A549 (cell line): ENCODE measurements at regions not wholly inside any gene's neighbourhood (a gene's known extent, or its start where the extent isn't known, plus 50 kb on each side); places are given as distances from the start of the nearest gene placed in this dataset.

ENCODE experiments used
- BHLHE40 ChIP-seq: IDR thresholded peaks from 2 replicates; pipeline ENCODE4 v1.6.1; 2012; ENCODE audit warnings: low read depth, low read length, inconsistent platforms
- CBX2 ChIP-seq: fragments of 200-600 bp; sonication (generic); IDR thresholded peaks from 2 replicates; pipeline ENCODE4 v1.6.1; 2016; ENCODE audit warnings: low read depth, mild to moderate bottlenecking, borderline replicate concordance
- CEBPB ChIP-seq, 2 experiments: fragments of >200 bp in 1 of 2; sonication (Bioruptor Twin) in 1 of 2; formaldehyde crosslinking in 1 of 2; IDR thresholded peaks; 2 replicates each; pipeline ENCODE4 v1.6.1; 2012 to 2016
- CHD2 ChIP-seq: fragments of 150-350 bp; IDR thresholded peaks from 2 replicates; pipeline ENCODE4 v1.6.1; 2014; ENCODE audit warnings: low read length; ENCODE audit not compliant: partially characterized antibody
- CTCF ChIP-seq: fragments of >200 bp; sonication (Bioruptor Twin); formaldehyde crosslinking; IDR thresholded peaks from 3 replicates; pipeline ENCODE4 v1.5.1; 2016
- FOSL2 ChIP-seq, 2 experiments: fragments of 450-650 bp in 1 of 2; fragments of >200 bp in 1 of 2; sonication (Bioruptor Twin) in 1 of 2; formaldehyde crosslinking; IDR thresholded peaks; 2 replicates each; pipeline versions ENCODE4 v1.5.0 to v1.6.1; 2016 to 2020; ENCODE audit warnings: mild to moderate bottlenecking in 1 of 2, moderate library complexity in 1 of 2
- GATA3 ChIP-seq: IDR thresholded peaks from 2 replicates; pipeline ENCODE4 v1.6.1; 2012; ENCODE audit warnings: borderline replicate concordance
- JUN ChIP-seq, 2 experiments: fragments of >200 bp; sonication (Bioruptor Twin); formaldehyde crosslinking; IDR thresholded peaks; 2 replicates in 1 of 2; 3 replicates in 1 of 2; pipeline ENCODE4 v1.6.1; 2016 to 2017
- MAX ChIP-seq: IDR thresholded peaks from 2 replicates; pipeline ENCODE4 v1.6.1; 2012
- MAZ ChIP-seq: fragments of 150-350 bp; IDR thresholded peaks from 2 replicates; pipeline ENCODE4 v1.6.1; 2014; ENCODE audit warnings: antibody characterized with exemption, low read depth, low read length, borderline replicate concordance
- NPAS2 ChIP-seq: fragments of 250-450 bp; sonication (Bioruptor Pico); IDR thresholded peaks from 2 replicates; pipeline ENCODE4 v1.8.0; 2022; ENCODE audit warnings: mild to moderate bottlenecking, moderate library complexity, borderline replicate concordance
- POLR2A ChIP-seq: IDR thresholded peaks from 2 replicates; pipeline ENCODE4 v1.6.1; 2012; ENCODE audit warnings: mild to moderate bottlenecking, low read length
- POLR2AphosphoS2 ChIP-seq: conservative IDR thresholded peaks from 2 replicates; pipeline ENCODE4 v1.6.1; 2012; ENCODE audit warnings: low read length, improper control_type of control experiment, inconsistent platforms
- RAD21 ChIP-seq, 2 experiments: fragments of >200 bp in 1 of 2; sonication (Bioruptor Twin) in 1 of 2; formaldehyde crosslinking in 1 of 2; IDR thresholded peaks in 1 of 2; conservative IDR thresholded peaks in 1 of 2; 2 replicates in 1 of 2; 3 replicates in 1 of 2; pipeline ENCODE4 v1.6.1; 2012 to 2018; ENCODE audit warnings: inconsistent platforms in 1 of 2

- TF ChIP-seq POLR2A (no peak), CTCF (no peak), GATA3 (no peak), MAZ (no peak), FOSL2 (IDR thresholded peaks at IDR 0.05) (no peak), FOSL2 (CRISPR knock-in tag; IDR thresholded peaks at IDR 0.05) (no peak), CEBPB (IDR thresholded peaks at IDR 0.05) (no peak), POLR2AphosphoS2 (no peak), RAD21 (conservative IDR thresholded peaks at IDR 0.05 in 1 of 2, IDR thresholded peaks at IDR 0.05 in 1 of 2) (no peak), NPAS2 (CRISPR knock-in tag) (no peak), CBX2 (no peak), MAX (no peak), JUN (IDR thresholded peaks at IDR 0.05) (no peak), BHLHE40 (no peak), CHD2 (no peak)
These were observed 183.1 kb upstream of the CCL2 start for GRCh38 chr17:34071886-34072420.
